ENCODE measurements at regions not wholly inside any gene's neighbourhood (a gene's known extent, or its start where the extent isn't known, plus 50 kb on each side); places are given as distances from the start of the nearest gene placed in this dataset.
"Not testable (repeated sequence)": the region's sequence is repeated elsewhere in the genome, so short reads cannot be mapped to it uniquely, and the experiment has no call there.

DNA sequence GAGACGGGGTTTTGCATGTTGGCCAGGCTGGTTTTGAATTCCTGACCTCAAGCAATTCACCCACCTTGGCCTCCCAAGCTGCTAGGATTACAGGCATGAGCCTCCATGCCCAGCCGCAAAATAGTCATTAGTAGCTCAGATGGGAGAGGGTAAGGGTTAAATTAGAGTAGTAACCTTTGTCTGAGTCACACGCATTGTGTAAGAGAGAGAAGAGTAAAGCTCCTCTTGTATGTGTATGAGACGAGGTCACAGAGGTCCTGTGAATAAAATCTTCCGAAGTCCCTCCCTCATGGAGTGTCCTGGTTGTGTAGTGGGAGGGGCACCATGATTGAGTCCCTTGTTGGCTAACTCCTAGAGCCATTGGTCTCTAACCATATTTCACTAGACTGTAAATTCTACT is 85.2 kb upstream of the CDC14C start:
- intact Hi-C loops (cut with DNase I), result no loop called here
- no peak for ATAC-seq
- Histone ChIP-seq H3K27me3 (no peaks in the 10 kb centered on the region), H3K27ac (no peak overlapping the region), H3K36me3 (no peaks in the 10 kb centered on the region), H3K4me1 (no peaks in the 10 kb centered on the region), H3K4me3 (no peak overlapping the region), H3K9me3 (no peaks in the 10 kb centered on the region)
- no peak for DNase-seq
- TF ChIP-seq, protein P1, sequence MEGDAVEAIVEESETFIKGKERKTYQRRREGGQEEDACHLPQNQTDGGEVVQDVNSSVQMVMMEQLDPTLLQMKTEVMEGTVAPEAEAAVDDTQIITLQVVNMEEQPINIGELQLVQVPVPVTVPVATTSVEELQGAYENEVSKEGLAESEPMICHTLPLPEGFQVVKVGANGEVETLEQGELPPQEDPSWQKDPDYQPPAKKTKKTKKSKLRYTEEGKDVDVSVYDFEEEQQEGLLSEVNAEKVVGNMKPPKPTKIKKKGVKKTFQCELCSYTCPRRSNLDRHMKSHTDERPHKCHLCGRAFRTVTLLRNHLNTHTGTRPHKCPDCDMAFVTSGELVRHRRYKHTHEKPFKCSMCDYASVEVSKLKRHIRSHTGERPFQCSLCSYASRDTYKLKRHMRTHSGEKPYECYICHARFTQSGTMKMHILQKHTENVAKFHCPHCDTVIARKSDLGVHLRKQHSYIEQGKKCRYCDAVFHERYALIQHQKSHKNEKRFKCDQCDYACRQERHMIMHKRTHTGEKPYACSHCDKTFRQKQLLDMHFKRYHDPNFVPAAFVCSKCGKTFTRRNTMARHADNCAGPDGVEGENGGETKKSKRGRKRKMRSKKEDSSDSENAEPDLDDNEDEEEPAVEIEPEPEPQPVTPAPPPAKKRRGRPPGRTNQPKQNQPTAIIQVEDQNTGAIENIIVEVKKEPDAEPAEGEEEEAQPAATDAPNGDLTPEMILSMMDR (IDR thresholded peaks at IDR 0.05), result no peak
- no peak for TF ChIP-seq POLR2A (IDR thresholded peaks at IDR 0.05)
- 74 to 82% (median 76%) methylated on average over 5 of the region's 5 CpGs for WGBS, 4 donors

DNA sequence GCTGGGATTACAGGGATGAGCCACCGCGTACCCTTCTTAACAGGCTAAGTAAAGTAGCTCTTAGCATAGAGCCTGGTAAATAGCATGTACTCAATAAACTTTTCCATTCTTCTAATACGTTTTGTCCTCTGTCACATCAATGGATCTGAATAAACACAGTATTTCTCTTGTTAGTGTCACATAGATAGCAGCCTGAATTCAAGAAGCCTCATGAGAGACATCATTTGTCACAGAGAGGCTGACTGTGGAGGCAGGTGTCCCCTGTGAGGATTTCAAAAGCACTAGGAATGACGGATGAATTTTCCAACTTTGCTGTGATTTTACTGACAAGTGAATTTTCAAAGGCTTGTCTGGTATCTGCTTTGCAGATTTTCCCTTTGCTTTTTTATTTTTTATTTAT is 82.6 kb upstream of the CDC14C start:
- Histone ChIP-seq H3K27me3 (no peaks in the 10 kb centered on the region), H3K27ac (no peak overlapping the region), H3K36me3 (no peaks in the 10 kb centered on the region), H3K4me1 (no peaks in the 10 kb centered on the region), H3K4me3 (no peak overlapping the region), H3K9me3 (no peaks in the 10 kb centered on the region)
- no peak for DNase-seq
- ATAC-seq, result no peak
- 77 to 87% (median 82%) methylated on average over 4 of the region's 4 CpGs for WGBS, 4 donors
- TF ChIP-seq POLR2A (IDR thresholded peaks at IDR 0.05), result no peak
- TF ChIP-seq, protein P1 (IDR thresholded peaks at IDR 0.05), result no peak
- intact Hi-C loops (cut with DNase I), result no loop called here

DNA sequence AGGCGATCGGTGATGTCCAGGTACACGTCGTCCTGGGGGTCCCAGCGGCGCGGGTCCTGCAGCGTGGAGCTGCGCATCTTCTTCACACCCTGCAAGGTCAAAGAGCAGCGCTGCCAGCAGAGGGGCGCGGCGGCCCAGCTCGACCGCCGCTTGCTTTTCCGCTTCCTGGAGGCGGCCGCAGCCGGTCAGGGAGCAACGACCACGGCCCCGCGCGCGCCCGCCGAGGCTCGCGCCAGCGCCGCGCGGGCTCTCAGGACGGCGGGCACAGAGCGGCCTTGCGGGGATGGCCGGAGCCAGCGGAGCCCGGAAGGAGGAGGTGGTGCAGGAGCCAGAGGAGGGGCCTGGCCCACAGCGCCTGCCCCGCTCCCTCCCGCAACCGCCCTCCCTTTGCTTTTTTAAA is 76.4 kb upstream of the CDC14C start:
- Histone ChIP-seq H3K36me3 (no peaks in the 10 kb centered on the region), H3K9me3 (no peaks in the 10 kb centered on the region), H3K4me1 (no peaks in the 10 kb centered on the region), H3K27ac (no peak overlapping the region), H3K4me3 (no peak overlapping the region), H3K27me3 (no peaks in the 10 kb centered on the region)
- no peak for ATAC-seq
- TF ChIP-seq POLR2A (IDR thresholded peaks at IDR 0.05), result no peak
- TF ChIP-seq, protein P1 (IDR thresholded peaks at IDR 0.05), result no peak
- 21 to 60% (median 35%) methylated on average over 20 to 45 of the region's 45 CpGs for WGBS, 4 donors
- intact Hi-C loops (cut with DNase I), result no loop called here
- no peak for DNase-seq

DNA sequence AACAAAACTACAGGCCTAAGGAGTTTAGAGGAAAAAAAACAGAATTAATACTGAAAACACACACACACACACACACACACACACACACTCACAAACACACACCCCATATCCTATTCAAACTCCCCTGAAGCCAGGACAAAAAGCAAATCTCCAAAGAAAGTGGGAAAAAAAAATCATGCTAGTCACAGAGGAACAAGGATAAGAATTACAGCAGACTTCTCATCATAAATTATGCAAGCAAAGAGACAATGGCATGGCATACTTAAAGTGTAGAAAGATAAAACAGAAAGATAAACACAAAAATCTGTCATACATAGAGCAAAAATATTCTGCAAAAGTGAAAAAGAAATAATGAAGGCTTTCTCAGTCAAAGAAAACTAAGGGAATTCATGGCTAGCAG is 63.9 kb upstream of the CDC14C start:
- ATAC-seq; DNase-seq; H3K27ac ChIP-seq; H3K36me3 ChIP-seq; H3K4me1 ChIP-seq; intact Hi-C loops (cut with DNase I); H3K27me3 ChIP-seq; H3K4me3 ChIP-seq: not testable (repeated sequence)
- H3K9me3 ChIP-seq, result peaks cover 0 to 11% (median 2%) of the 10 kb centered on the region in 12 donors

DNA sequence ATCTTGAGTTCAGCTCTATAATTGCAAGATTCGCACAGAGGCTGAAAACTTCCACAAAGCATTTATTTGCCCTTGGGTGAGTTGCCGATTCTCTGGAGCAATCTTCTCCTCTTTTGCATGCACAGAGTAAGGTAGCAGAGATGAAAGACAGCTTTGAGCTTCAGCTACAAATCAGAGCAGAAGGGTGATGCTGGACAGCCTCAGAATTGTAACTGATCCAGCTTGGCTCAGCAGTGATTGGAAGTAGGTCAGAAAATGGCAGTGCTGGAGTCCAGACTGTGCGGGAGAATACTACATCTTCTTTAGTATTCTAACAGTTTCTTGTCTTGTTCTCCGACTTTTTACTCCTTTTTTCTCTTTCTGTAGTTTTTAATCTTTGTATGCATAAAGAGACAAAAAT is 55.4 kb upstream of the CDC14C start:
- no peak for TF ChIP-seq POLR2A (IDR thresholded peaks at IDR 0.05)
- TF ChIP-seq, protein P1 (IDR thresholded peaks at IDR 0.05), result no peak
- WGBS, 4 donors, result 73 to 82% (median 75%) methylated on average over 4 of the region's 4 CpGs
- Histone ChIP-seq H3K36me3 (no peaks in the 10 kb centered on the region), H3K27ac (no peak overlapping the region), H3K9me3 (no peaks in the 10 kb centered on the region), H3K4me3 (no peak overlapping the region), H3K4me1 (no peaks in the 10 kb centered on the region), H3K27me3 (peaks cover 0 to 10% (median 0%) of the 10 kb centered on the region in 9 donors)
- intact Hi-C loops (cut with DNase I), result no loop called here
- DNase-seq, result no peak
- ATAC-seq, result no peak
